ENCODE measurements at regions not wholly inside any gene's neighbourhood (a gene's known extent, or its start where the extent isn't known, plus 50 kb on each side); places are given as distances from the start of the nearest gene placed in this dataset.

DNA sequence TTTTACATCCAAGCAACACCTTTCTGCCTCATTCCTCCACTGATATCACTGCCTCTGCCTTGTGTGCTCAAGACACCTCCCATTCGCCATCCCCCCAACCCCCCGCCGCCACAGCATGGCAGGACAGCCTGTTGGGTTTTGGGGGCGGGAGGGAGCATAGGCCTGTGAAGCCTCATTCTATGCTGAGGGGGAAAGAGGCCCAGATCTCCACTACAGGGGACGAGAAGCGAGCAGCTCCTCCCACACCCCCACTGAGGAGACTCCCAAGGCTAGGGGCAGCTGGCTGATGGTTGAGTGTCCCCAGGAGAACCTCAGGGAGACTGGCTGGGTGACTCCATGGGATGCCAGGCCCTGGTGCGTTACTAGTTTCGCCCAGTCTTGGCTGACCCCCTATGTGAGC lies 214.3 kb upstream of the SIX2 start:
- TF ChIP-seq POLR2A (IDR thresholded peaks at IDR 0.05) (no peak), EP300 (IDR thresholded peaks at IDR 0.05) (no peak)
- TF ChIP-seq, protein P1, sequence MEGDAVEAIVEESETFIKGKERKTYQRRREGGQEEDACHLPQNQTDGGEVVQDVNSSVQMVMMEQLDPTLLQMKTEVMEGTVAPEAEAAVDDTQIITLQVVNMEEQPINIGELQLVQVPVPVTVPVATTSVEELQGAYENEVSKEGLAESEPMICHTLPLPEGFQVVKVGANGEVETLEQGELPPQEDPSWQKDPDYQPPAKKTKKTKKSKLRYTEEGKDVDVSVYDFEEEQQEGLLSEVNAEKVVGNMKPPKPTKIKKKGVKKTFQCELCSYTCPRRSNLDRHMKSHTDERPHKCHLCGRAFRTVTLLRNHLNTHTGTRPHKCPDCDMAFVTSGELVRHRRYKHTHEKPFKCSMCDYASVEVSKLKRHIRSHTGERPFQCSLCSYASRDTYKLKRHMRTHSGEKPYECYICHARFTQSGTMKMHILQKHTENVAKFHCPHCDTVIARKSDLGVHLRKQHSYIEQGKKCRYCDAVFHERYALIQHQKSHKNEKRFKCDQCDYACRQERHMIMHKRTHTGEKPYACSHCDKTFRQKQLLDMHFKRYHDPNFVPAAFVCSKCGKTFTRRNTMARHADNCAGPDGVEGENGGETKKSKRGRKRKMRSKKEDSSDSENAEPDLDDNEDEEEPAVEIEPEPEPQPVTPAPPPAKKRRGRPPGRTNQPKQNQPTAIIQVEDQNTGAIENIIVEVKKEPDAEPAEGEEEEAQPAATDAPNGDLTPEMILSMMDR (IDR thresholded peaks at IDR 0.05): no peak
- 62% methylated on average over 8 of the region's 8 CpGs for WGBS, 2 donors
- DNase-seq (ENCODE audit: low spot score in 2 of 2): no peak
- Histone ChIP-seq H3K27me3 (no peaks in the 10 kb centered on the region), H3K9me3 (no peaks in the 10 kb centered on the region), H3K4me1 (peaks cover 0 to 6% (median 0%) of the 10 kb centered on the region in 4 donors), H3K4me3 (no peak overlapping the region), H3K36me3 (no peaks in the 10 kb centered on the region), H3K27ac (no peak overlapping the region)

DNA sequence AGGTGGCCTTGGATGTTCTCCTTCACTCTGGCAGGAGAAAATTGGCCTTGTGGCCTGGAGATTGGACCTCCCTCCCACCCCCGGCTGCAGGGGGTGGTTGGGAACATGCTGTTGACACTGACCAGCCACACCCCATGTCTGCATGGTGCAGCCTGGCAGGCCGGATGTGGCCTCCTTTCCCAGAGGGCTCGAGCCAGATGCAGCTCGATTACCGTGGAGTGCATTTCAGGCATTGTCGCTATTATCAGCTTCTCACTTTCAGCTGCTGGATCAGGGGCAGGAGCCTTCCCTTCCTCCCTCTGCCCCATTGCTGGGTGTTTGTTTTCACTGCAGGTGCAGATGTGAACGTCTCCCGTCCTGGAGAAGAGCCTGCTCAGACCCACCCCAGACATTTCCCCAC lies 211.0 kb upstream of the SIX2 start:
- WGBS, 2 donors: 39 to 57% methylated on average over 8 of the region's 8 CpGs
- H3K9me3 ChIP-seq: no peaks in the 10 kb centered on the region
- peaks cover 0 to 6% (median 0%) of the 10 kb centered on the region in 4 donors for H3K4me1 ChIP-seq
- no peaks in the 10 kb centered on the region for H3K36me3 ChIP-seq
- TF ChIP-seq POLR2A (IDR thresholded peaks at IDR 0.05): no peak
- no peak overlapping the region for H3K27ac ChIP-seq
- no peak for DNase-seq (ENCODE audit: low spot score in 2 of 2)
- H3K4me3 ChIP-seq: no peak overlapping the region
- no peaks in the 10 kb centered on the region for H3K27me3 ChIP-seq

DNA sequence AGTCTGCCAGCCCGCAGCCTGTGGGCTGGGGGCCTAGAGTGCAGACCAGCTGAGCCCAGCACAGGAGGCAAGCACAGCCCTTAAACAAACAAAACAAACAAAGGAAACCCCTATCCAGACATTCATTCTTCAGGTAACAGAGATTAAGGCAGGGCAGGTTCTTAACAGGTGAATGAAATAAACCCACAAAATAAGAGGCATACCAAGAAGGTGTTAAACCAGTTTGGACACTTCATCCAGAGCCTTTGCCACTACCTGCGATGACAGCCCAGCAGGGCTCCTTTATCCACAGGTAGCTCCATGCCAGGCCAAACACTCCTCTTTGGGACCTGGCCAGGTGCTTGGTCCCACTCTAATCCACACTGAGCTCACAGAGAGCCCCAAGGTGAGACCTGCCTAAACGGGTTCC lies 209.7 kb upstream of the SIX2 start:
- WGBS, 2 donors: 52 to 66% methylated on average over 2 to 3 of the region's 3 CpGs

DNA sequence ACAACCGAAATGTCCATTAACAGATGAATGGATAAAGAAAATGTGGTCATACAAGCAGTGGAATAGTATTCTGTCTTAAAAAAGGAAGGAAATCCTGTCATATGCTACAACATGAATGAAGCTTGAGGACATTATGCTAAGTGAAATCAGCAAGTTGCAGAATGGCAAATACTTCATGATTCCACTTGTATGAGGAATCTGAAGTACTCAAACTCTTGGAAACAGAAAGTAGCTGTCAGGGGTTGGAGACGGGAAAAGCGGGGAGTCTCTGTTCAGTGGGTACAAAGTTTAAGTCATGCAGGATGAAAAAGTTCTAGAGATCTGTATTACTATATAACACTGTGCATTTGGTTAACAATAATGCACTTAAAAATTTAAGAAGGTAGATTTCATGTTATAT lies 209.0 kb upstream of the SIX2 start:
- no peak for TF ChIP-seq EP300 (IDR thresholded peaks at IDR 0.05)
- TF ChIP-seq, protein P1 (IDR thresholded peaks at IDR 0.05): no peak
- TF ChIP-seq POLR2A (IDR thresholded peaks at IDR 0.05): no peak
- no peak for DNase-seq (ENCODE audit: low spot score in 2 of 2)
- Histone ChIP-seq H3K27ac (no peak overlapping the region), H3K27me3 (no peaks in the 10 kb centered on the region), H3K9me3 (no peaks in the 10 kb centered on the region), H3K4me1 (no peaks in the 10 kb centered on the region), H3K4me3 (no peak overlapping the region), H3K36me3 (no peaks in the 10 kb centered on the region)
- WGBS, 2 donors: 93 to 94% methylated on average over 3 of the region's 3 CpGs

More for the DNA sequence above, 209.7 kb upstream of the SIX2 start:
- Histone ChIP-seq H3K36me3 (no peaks in the 10 kb centered on the region), H3K27ac (no peak overlapping the region), H3K9me3 (no peaks in the 10 kb centered on the region), H3K27me3 (no peaks in the 10 kb centered on the region), H3K4me3 (no peak overlapping the region), H3K4me1 (no peaks in the 10 kb centered on the region)
- no peak for TF ChIP-seq EP300 (IDR thresholded peaks at IDR 0.05)
- TF ChIP-seq, protein P1 (IDR thresholded peaks at IDR 0.05): no peak
- no peak for DNase-seq (ENCODE audit: low spot score in 2 of 2)

DNA sequence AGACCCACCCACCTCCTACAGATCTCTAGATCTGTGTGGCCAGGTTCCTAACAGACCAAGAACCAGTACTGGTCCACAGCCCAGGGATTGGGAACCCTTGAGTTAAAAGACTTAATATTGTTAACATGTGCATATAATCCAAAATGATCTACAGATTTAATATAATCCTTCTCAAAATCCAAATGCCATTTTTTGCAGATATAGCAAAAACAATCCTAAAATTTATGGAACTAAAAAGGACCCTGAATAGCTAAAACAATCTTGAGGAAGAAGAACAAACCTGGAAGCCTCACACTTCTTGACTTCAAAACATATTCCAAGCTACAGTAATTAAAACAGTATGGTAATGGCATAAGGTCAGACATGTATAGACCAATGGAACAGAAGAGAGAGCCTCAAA lies 206.9 kb upstream of the SIX2 start:
- H3K4me1 ChIP-seq: no peaks in the 10 kb centered on the region
- H3K4me3 ChIP-seq: no peak overlapping the region
- H3K27me3 ChIP-seq: no peaks in the 10 kb centered on the region
- no peak overlapping the region for H3K27ac ChIP-seq
- TF ChIP-seq POLR2A (IDR thresholded peaks at IDR 0.05): no peak
- TF ChIP-seq, protein P1 (IDR thresholded peaks at IDR 0.05): no peak
- TF ChIP-seq EP300 (IDR thresholded peaks at IDR 0.05): no peak
- no peaks in the 10 kb centered on the region for H3K9me3 ChIP-seq
- H3K36me3 ChIP-seq: no peaks in the 10 kb centered on the region
- no peak for DNase-seq (ENCODE audit: low spot score in 2 of 2)

DNA sequence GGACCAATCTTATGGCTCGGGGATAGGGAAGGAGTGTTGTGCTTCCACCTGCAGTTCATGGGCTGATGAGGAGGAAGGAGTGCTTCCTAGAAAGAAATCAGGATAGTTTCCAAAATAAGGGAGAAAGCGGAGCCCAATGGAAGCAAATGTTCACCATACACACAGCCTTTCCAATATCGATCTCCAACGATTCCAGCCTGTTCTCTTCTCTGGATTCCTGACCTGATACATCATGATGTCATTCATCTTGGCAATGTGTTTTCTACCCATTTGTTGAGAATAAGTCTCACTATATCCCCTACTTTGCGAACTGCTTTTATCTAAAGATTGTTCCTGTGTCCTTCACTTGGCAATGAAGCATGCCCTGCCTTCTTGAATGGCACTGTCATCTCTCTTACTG lies 205.3 kb upstream of the SIX2 start:
- H3K27me3 ChIP-seq: no peaks in the 10 kb centered on the region
- no peaks in the 10 kb centered on the region for H3K9me3 ChIP-seq
- H3K4me3 ChIP-seq: no peak overlapping the region
- 95% methylated on average over 5 of the region's 5 CpGs for WGBS, 2 donors
- no peaks in the 10 kb centered on the region for H3K4me1 ChIP-seq
- H3K27ac ChIP-seq: no peak overlapping the region
- TF ChIP-seq EP300 (IDR thresholded peaks at IDR 0.05) (no peak), POLR2A (IDR thresholded peaks at IDR 0.05) (no peak)
- TF ChIP-seq, protein P1 (IDR thresholded peaks at IDR 0.05): no peak
- no peaks in the 10 kb centered on the region for H3K36me3 ChIP-seq
- DNase-seq (ENCODE audit: low spot score in 2 of 2): no peak

All from tibial nerve (tissue), 4 donors.